Lower lobe of right lung (tissue), 2 donors: ENCODE measurements at regions not wholly inside any gene's neighbourhood (a gene's known extent, or its start where the extent isn't known, plus 50 kb on each side); places are given as distances from the start of the nearest gene placed in this dataset.

ENCODE experiments used
- ATAC-seq, 2 donors: fragments of 200-7000 bp; cut with Tn5 transposase; one replicate each; pipeline ENCODE4 v1.9.1; 2020 to 2022; ENCODE audit warnings: mild to moderate bottlenecking in 2 of 2, moderate library complexity in 2 of 2
- DNase-seq: peaks from one replicate; pipeline ENCODE4 v3.0.0-alpha.2; 2020
- H3K27ac ChIP-seq: fragments of 200-600 bp; one replicate; pipeline ENCODE4 v1.8.0; 2022
- H3K27me3 ChIP-seq: fragments of 200-600 bp; one replicate; pipeline ENCODE4 v1.8.0; 2022; ENCODE audit warnings: low read depth
- H3K36me3 ChIP-seq: fragments of 200-600 bp; one replicate; pipeline ENCODE4 v1.8.0; 2022; ENCODE audit warnings: mild to moderate bottlenecking
- H3K4me1 ChIP-seq: fragments of 200-600 bp; one replicate; pipeline ENCODE4 v1.8.0; 2022
- H3K4me3 ChIP-seq: fragments of 200-600 bp; one replicate; pipeline ENCODE4 v1.8.0; 2022; ENCODE audit warnings: mild to moderate bottlenecking
- H3K9me3 ChIP-seq: fragments of 200-600 bp; one replicate; pipeline ENCODE4 v1.8.0; 2022
- CTCF ChIP-seq: fragments of 200-600 bp; IDR thresholded peaks from one replicate; pipeline ENCODE4 v1.8.0; 2022; ENCODE audit warnings: antibody characterized with exemption, mild to moderate bottlenecking
- intact Hi-C: fragments of 100-400 bp; cut with DNase I; formaldehyde crosslinking; loops from one replicate; pipeline ENCODE4 v1.11.0; 2022
- donor health status: DM: no; HTN: yes; CAD: no; lungs with severe emphysema.

DNA sequence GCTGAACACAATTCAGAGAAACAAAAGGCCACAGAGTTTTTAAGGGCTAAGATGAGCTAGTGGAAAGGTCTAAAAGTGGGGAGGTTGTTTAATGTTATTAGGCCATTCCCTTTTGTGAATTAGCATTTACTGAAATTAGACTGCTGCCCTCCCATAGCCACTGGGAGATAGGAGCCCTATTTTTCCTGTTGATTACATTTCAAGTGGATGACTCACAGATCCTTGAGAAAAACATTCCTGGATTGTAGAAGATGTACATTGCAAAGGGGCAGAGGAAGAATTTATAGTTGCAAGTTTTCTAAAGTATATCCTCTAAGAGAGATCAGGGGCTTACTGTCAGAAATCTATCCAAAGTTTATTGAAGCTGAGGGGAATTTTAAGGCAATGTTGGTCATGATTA is 367.1 kb upstream of the IZUMO3 start:
- H3K36me3 ChIP-seq, result no peaks in the 10 kb centered on the region
- H3K4me3 ChIP-seq, result no peak overlapping the region
- DNase-seq (no peak), ATAC-seq (no peak)
- no peaks in the 10 kb centered on the region for H3K4me1 ChIP-seq
- no peak overlapping the region for H3K27ac ChIP-seq
- intact Hi-C loops, result no loop called here
- H3K27me3 ChIP-seq, result no peaks in the 10 kb centered on the region
- H3K9me3 ChIP-seq, result peaks cover 4% of the 10 kb centered on the region
- no peak for TF ChIP-seq CTCF

DNA sequence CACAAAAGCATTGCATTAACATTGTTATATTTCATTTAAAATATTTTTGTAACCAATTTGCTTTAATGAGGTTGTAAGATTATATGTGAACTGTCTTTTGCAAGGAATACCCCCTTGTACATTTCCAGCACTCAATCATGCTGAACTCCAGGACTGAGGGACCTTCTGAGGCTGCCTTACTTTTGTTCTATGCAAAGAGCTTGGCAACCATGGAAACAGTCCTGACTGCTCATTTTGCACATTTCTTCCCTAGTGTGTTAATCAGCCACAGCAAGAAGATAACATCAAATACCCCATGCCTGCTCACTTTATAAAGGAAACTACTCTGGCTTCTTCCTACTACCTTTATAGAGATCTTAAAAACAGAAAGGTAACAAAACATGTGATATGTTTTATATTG is 355.6 kb upstream of the IZUMO3 start:
- ATAC-seq (no peak), DNase-seq (no peak)
- H3K27me3 ChIP-seq, result no peaks in the 10 kb centered on the region
- H3K36me3 ChIP-seq, result no peaks in the 10 kb centered on the region
- H3K4me3 ChIP-seq, result no peak overlapping the region
- intact Hi-C loops, result no loop called here
- no peaks in the 10 kb centered on the region for H3K4me1 ChIP-seq
- H3K9me3 ChIP-seq, result no peaks in the 10 kb centered on the region
- no peak overlapping the region for H3K27ac ChIP-seq
- TF ChIP-seq CTCF, result no peak

DNA sequence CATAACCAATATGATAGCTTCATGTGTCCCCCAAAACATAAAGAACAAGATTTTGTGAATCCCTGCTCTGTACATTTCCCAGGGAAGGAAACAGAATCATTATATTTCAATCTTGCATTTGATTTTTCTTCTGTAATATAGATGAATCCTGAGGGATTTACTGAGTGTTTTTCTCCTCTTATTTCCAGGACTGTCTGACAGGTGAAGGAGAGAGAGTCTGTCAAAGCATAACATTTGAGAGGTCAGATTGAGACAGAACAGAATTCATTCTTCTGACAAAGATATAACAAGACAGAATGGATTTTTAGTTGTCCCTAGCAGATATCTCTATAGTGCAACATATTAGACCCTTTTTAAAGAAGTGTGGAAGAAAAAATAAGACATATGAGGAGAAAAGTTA is 354.5 kb upstream of the IZUMO3 start:
- intact Hi-C loops, result no loop called here
- no peaks in the 10 kb centered on the region for H3K36me3 ChIP-seq
- no peaks in the 10 kb centered on the region for H3K4me1 ChIP-seq
- DNase-seq (no peak), ATAC-seq (no peak)
- no peaks in the 10 kb centered on the region for H3K27me3 ChIP-seq
- H3K27ac ChIP-seq, result no peak overlapping the region
- no peak for TF ChIP-seq CTCF
- no peaks in the 10 kb centered on the region for H3K9me3 ChIP-seq
- H3K4me3 ChIP-seq, result no peak overlapping the region

GRCh38 chr9:24899463-24899862 is 353.8 kb upstream of the IZUMO3 start:
- H3K4me3 ChIP-seq, result no peak overlapping the region
- no peak overlapping the region for H3K27ac ChIP-seq
- no peak for TF ChIP-seq CTCF
- no peaks in the 10 kb centered on the region for H3K36me3 ChIP-seq
- intact Hi-C loops, result no loop called here
- H3K27me3 ChIP-seq, result no peaks in the 10 kb centered on the region
- no peaks in the 10 kb centered on the region for H3K9me3 ChIP-seq
- ATAC-seq (no peak), DNase-seq (no peak)
- H3K4me1 ChIP-seq, result no peaks in the 10 kb centered on the region

DNA sequence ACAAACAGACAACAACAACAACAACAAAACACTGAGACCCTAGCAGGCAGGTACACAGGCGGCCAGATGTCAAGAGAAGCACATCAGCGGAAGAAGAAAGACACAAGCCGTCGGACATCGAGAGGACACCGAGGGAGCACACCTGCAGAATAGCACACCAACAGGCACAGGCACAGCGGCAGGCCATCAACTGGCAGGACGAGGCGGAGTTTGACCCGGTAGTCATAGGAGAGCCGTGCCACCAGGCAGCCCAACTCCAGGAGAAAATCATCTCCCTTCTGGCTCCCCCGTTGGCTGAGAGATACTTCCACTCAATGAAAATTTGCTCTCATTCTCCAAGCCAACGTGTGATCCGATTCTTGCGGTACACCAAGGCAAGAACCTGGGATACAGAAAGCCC is 352.1 kb upstream of the IZUMO3 start:
- ATAC-seq, result no peak
- TF ChIP-seq CTCF, result no peak
- no peaks in the 10 kb centered on the region for H3K27me3 ChIP-seq
- no peaks in the 10 kb centered on the region for H3K4me1 ChIP-seq
- intact Hi-C loops, result no loop called here
- H3K36me3 ChIP-seq, result no peaks in the 10 kb centered on the region
- no peak overlapping the region for H3K4me3 ChIP-seq
- no peaks in the 10 kb centered on the region for H3K9me3 ChIP-seq
- DNase-seq, result no peak
- H3K27ac ChIP-seq, result no peak overlapping the region

DNA sequence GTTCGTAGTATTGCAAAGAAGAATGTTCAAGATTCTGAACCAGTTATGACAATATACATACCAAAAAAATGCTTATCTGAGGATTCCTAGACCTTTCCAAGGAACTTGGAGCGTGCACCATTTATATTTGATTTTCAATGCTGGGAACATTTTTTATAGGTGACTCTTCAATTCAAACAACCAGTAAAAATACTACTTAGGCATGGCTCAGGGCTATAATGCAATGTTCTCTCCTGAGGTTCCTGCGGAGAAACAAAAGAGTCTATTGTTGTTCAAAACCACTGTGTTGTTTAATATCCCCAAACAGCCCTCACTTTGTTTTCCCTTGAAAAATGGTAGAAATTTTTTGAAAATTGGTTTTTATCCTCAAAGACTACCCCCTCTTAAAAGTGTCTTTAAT is 335.7 kb upstream of the IZUMO3 start:
- Histone ChIP-seq H3K9me3 (no peaks in the 10 kb centered on the region), H3K27ac (no peak overlapping the region), H3K4me3 (no peak overlapping the region), H3K4me1 (no peaks in the 10 kb centered on the region), H3K36me3 (no peaks in the 10 kb centered on the region), H3K27me3 (no peaks in the 10 kb centered on the region)
- intact Hi-C loops, result no loop called here
- no peak for TF ChIP-seq CTCF
- ATAC-seq (no peak), DNase-seq (no peak)
